Spinal cord (tissue), 9 donors: ENCODE measurements at regions not wholly inside any gene's neighbourhood (a gene's known extent, or its start where the extent isn't known, plus 50 kb on each side); places are given as distances from the start of the nearest gene placed in this dataset.

Experiments
- DNase-seq, 6 donors: peaks; one replicate each; pipeline versions ENCODE4 v3.0.0 to v3.0.0-alpha.2; 2013 to 2015; ENCODE audit warnings: low spot score in 6 of 6, low read depth in 4 of 6
- H3K27ac ChIP-seq: one replicate; pipeline ENCODE4 v1.5.1; 2013; ENCODE audit warnings: low read depth, low read length, control low read depth
- H3K27me3 ChIP-seq: one replicate; pipeline ENCODE4 v1.6.1; 2013; ENCODE audit warnings: low read length; ENCODE audit not compliant: control insufficient read depth, insufficient read depth
- H3K36me3 ChIP-seq: one replicate; pipeline ENCODE4 v1.6.1; 2013; ENCODE audit warnings: low read length; ENCODE audit not compliant: control insufficient read depth, insufficient read depth
- H3K4me1 ChIP-seq: one replicate; pipeline ENCODE4 v1.6.1; 2013; ENCODE audit warnings: low read length; ENCODE audit not compliant: control insufficient read depth, insufficient read depth
- H3K4me3 ChIP-seq: one replicate; pipeline ENCODE4 v1.5.1; 2013; ENCODE audit warnings: low read depth, low read length, control low read depth
- H3K9me3 ChIP-seq: one replicate; pipeline ENCODE4 v1.6.1; 2013; ENCODE audit warnings: low read length; ENCODE audit not compliant: control insufficient read depth, insufficient read depth
- WGBS: methylation state at CpG from one replicate; pipeline ENCODE4 v1.1.5; 2013; ENCODE audit warnings: missing lambda C conversion rate; ENCODE audit not compliant: insufficient coverage; 5-methylcytosine and 5-hydroxymethylcytosine counted together
- donor health status: healthy.

- H3K4me3 ChIP-seq: no peak overlapping the region
- DNase-seq: no peak
- no peak overlapping the region for H3K27ac ChIP-seq
- no peaks in the 10 kb centered on the region for H3K36me3 ChIP-seq
- H3K27me3 ChIP-seq: no peaks in the 10 kb centered on the region
- no peaks in the 10 kb centered on the region for H3K4me1 ChIP-seq
- H3K9me3 ChIP-seq: no peaks in the 10 kb centered on the region
These were observed 236.6 kb downstream of the CCDC59 start for GRCh38 chr12:82121545-82121944.

GRCh38 chr12:82120901-82121300, 237.3 kb downstream of the CCDC59 start:
- no peak overlapping the region for H3K27ac ChIP-seq
- no peak for DNase-seq
- WGBS: 93% methylated on average over 4 of the region's 4 CpGs
- no peaks in the 10 kb centered on the region for H3K36me3 ChIP-seq
- H3K4me3 ChIP-seq: no peak overlapping the region
- no peaks in the 10 kb centered on the region for H3K27me3 ChIP-seq
- no peaks in the 10 kb centered on the region for H3K4me1 ChIP-seq
- H3K9me3 ChIP-seq: no peaks in the 10 kb centered on the region

DNA sequence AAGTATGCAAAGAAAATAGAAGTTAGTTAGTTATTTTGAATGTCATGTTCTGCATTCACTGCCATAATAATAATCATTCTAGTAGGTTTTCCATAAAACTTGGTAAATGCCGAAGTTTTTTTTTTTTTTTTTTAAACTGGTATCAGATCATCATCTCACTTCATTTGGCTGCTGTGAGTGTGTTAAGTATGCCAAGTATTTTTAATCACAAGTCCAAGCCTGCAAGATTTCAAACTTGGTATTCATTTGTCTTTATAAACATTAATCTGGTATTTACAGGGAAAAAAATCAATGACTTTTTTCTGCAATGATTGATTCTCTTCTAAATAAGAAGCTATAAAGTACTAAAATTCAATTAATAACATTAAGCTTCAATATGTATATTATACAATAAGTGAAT, 248.9 kb downstream of the CCDC59 start:
- Histone ChIP-seq H3K4me3 (no peak overlapping the region), H3K27ac (no peak overlapping the region), H3K4me1 (no peaks in the 10 kb centered on the region), H3K27me3 (no peaks in the 10 kb centered on the region), H3K9me3 (no peaks in the 10 kb centered on the region), H3K36me3 (no peaks in the 10 kb centered on the region)
- no CpG with 5 or more reads among the region's 1 CpG for WGBS
- no peak for DNase-seq

GRCh38 chr12:82108615-82109014, 249.6 kb downstream of the CCDC59 start:
- no peaks in the 10 kb centered on the region for H3K36me3 ChIP-seq
- no peaks in the 10 kb centered on the region for H3K4me1 ChIP-seq
- no peak overlapping the region for H3K4me3 ChIP-seq
- no peaks in the 10 kb centered on the region for H3K9me3 ChIP-seq
- H3K27ac ChIP-seq: no peak overlapping the region
- H3K27me3 ChIP-seq: no peaks in the 10 kb centered on the region
- no peak for DNase-seq
- WGBS: no CpG with 5 or more reads among the region's 1 CpG

GRCh38 chr12:82099216-82099615, 259.0 kb downstream of the CCDC59 start:
- DNase-seq: peak in 1 of 6 donors; percentile 15
- H3K36me3 ChIP-seq: no peaks in the 10 kb centered on the region
- H3K27me3 ChIP-seq: no peaks in the 10 kb centered on the region
- no peaks in the 10 kb centered on the region for H3K9me3 ChIP-seq
- H3K4me3 ChIP-seq: no peak overlapping the region
- H3K4me1 ChIP-seq: no peaks in the 10 kb centered on the region
- no peak overlapping the region for H3K27ac ChIP-seq

DNA sequence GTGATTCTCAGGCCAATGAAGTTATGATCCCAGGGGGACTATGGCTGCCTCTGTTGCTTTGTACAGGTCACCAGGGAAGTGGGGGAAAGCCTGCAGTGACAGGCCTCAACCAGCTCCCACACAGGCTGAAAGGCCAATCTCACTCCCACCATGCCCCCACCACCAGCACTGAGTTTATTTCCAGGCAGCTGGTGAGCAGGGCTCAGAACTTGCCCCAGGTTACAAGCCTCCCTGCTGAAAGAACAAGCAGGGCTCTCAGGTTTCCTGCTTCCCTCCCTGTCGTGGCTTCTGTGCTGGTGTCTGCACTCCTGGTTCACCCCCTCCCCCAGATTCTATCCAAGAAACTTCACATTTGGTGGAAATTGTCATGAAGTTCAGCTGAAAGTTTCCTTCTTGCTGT, 260.3 kb downstream of the CCDC59 start:
- WGBS: 46% methylated on average over 1 of the region's 1 CpG
- Histone ChIP-seq H3K27ac (no peak overlapping the region), H3K36me3 (no peaks in the 10 kb centered on the region), H3K4me1 (no peaks in the 10 kb centered on the region), H3K27me3 (no peaks in the 10 kb centered on the region), H3K4me3 (no peak overlapping the region), H3K9me3 (no peaks in the 10 kb centered on the region)
- DNase-seq: no peak

- H3K4me1 ChIP-seq: no peaks in the 10 kb centered on the region
- H3K9me3 ChIP-seq: no peaks in the 10 kb centered on the region
- H3K27me3 ChIP-seq: no peaks in the 10 kb centered on the region
- DNase-seq: no peak
- no peak overlapping the region for H3K4me3 ChIP-seq
- H3K27ac ChIP-seq: no peak overlapping the region
- no peaks in the 10 kb centered on the region for H3K36me3 ChIP-seq
- 100% methylated on average over 1 of the region's 1 CpG for WGBS
These were observed 260.7 kb downstream of the CCDC59 start for GRCh38 chr12:82097438-82097837.

- Histone ChIP-seq H3K27ac (no peak overlapping the region), H3K27me3 (no peaks in the 10 kb centered on the region), H3K36me3 (no peaks in the 10 kb centered on the region), H3K4me1 (no peaks in the 10 kb centered on the region), H3K9me3 (peaks cover 2% of the 10 kb centered on the region), H3K4me3 (no peak overlapping the region)
- no CpG with 5 or more reads among the region's 1 CpG for WGBS
- DNase-seq: no peak
These were observed 268.0 kb downstream of the CCDC59 start for GRCh38 chr12:82090165-82090564.

- Histone ChIP-seq H3K9me3 (peaks cover 7% of the 10 kb centered on the region), H3K27ac (no peak overlapping the region), H3K4me1 (no peaks in the 10 kb centered on the region), H3K36me3 (no peaks in the 10 kb centered on the region), H3K4me3 (no peak overlapping the region), H3K27me3 (no peaks in the 10 kb centered on the region)
- WGBS: 90% methylated on average over 2 of the region's 7 CpGs
- DNase-seq: no peak
These were observed 268.6 kb downstream of the CCDC59 start for GRCh38 chr12:82089369-82090121.

GRCh38 chr12:82082501-82082900, 275.7 kb downstream of the CCDC59 start:
- no peaks in the 10 kb centered on the region for H3K36me3 ChIP-seq
- H3K9me3 ChIP-seq: peaks cover 6% of the 10 kb centered on the region
- H3K27me3 ChIP-seq: no peaks in the 10 kb centered on the region
- DNase-seq: peak in 1 of 6 donors; percentile 82
- 100% methylated on average over 2 of the region's 3 CpGs for WGBS
- H3K4me3 ChIP-seq: no peak overlapping the region
- no peak overlapping the region for H3K27ac ChIP-seq
- H3K4me1 ChIP-seq: no peaks in the 10 kb centered on the region
